ENCODE measurements at regions not wholly inside any gene's neighbourhood (a gene's known extent, or its start where the extent isn't known, plus 50 kb on each side); places are given as distances from the start of the nearest gene placed in this dataset.

DNA sequence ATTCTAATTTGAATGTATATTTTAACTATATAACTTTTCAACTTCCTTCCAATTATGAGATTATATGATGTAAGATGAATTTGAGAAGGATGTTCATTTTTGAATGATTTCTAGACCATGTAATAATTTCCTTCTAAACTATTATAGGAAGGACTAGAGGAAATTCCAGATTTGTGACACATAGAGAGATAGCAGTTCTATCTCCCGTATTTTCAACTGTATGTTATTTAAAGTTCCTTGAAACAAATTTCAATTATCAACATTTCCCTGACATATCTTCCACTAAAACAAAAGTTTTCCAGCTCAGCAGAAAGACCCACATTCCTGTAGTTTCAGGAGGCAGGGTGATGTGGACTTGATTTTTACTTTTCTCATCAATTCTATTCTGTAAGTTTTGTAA is 396.7 kb upstream of the C1orf87 start:
- TF ChIP-seq, protein P1, sequence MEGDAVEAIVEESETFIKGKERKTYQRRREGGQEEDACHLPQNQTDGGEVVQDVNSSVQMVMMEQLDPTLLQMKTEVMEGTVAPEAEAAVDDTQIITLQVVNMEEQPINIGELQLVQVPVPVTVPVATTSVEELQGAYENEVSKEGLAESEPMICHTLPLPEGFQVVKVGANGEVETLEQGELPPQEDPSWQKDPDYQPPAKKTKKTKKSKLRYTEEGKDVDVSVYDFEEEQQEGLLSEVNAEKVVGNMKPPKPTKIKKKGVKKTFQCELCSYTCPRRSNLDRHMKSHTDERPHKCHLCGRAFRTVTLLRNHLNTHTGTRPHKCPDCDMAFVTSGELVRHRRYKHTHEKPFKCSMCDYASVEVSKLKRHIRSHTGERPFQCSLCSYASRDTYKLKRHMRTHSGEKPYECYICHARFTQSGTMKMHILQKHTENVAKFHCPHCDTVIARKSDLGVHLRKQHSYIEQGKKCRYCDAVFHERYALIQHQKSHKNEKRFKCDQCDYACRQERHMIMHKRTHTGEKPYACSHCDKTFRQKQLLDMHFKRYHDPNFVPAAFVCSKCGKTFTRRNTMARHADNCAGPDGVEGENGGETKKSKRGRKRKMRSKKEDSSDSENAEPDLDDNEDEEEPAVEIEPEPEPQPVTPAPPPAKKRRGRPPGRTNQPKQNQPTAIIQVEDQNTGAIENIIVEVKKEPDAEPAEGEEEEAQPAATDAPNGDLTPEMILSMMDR (IDR thresholded peaks at IDR 0.05) = no peak
- TF ChIP-seq POLR2A (IDR thresholded peaks at IDR 0.05) = no peak
